Ectodermal cell (in vitro differentiated cells): ENCODE measurements at regions not wholly inside any gene's neighbourhood (a gene's known extent, or its start where the extent isn't known, plus 50 kb on each side); places are given as distances from the start of the nearest gene placed in this dataset.
"Not testable (repeated sequence)": the region's sequence is repeated elsewhere in the genome, so short reads cannot be mapped to it uniquely, and the experiment has no call there.

Experiments used
- H3K27ac ChIP-seq: 2 replicates; pipeline ENCODE4 v1.7.0; 2013; ENCODE audit warnings: mild to moderate bottlenecking, low read depth, low read length; ENCODE audit not compliant: insufficient read depth, poor library complexity, severe bottlenecking
- H3K27me3 ChIP-seq: 2 replicates; pipeline ENCODE4 v1.7.0; 2013; ENCODE audit warnings: mild to moderate bottlenecking, low read length; ENCODE audit not compliant: insufficient read depth, control insufficient read depth, poor library complexity, severe bottlenecking
- H3K36me3 ChIP-seq: one replicate; pipeline ENCODE4 v1.7.0; 2013; ENCODE audit warnings: low read length; ENCODE audit not compliant: control insufficient read depth, insufficient read depth
- H3K4me1 ChIP-seq: one replicate; pipeline ENCODE4 v1.7.0; 2013; ENCODE audit warnings: low read length; ENCODE audit not compliant: control insufficient read depth, insufficient read depth
- H3K4me3 ChIP-seq: 2 replicates; pipeline ENCODE4 v1.7.0; 2013; ENCODE audit warnings: low read depth, low read length, control low read depth; ENCODE audit not compliant: insufficient read depth
- H3K9me3 ChIP-seq: 2 replicates; pipeline ENCODE4 v1.7.0; 2013; ENCODE audit warnings: mild to moderate bottlenecking, low read length, moderate library complexity; ENCODE audit not compliant: control insufficient read depth
- WGBS, 2 experiments: methylation state at CpG; one replicate each; pipeline ENCODE4 v1.1.7; 2013; ENCODE audit warnings: missing lambda C conversion rate in 2 of 2; 5-methylcytosine and 5-hydroxymethylcytosine counted together

DNA sequence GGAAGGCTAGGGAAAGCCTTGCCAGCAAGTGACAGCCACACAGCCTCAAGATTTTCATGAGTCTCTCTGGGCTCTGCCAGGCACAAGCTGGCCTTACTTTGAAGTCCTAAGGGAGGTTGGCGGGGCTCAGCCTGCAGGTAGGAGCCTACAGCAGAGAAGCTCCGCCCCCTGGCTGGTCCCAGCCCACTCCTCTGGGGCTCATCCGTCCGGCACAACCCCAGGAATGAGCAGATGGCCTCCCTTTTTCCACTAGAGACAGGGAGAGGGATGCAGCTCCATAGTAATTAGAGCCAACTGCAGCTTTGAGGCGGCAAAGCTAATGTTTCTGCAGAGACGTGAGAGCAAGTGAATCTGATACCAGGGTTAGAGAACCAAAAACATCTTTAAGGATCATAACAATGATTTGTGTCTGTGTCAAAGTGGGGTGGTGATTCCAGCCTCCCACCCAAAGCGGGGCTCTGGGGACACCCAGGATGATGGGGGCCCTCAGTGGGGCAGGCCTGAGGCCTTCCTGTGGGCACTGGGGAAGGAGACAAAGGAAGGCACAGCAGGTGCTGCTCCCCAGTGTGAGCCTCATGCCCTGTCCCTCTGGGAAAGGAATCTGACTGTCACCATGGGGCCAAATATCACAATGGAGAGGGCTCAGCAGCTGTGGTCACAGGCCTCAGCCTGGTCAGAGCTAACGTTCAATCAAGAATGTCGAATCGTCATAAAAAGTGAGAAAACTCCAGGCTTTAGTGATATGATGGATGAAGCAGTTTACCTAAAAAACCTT is 61.5 kb downstream of the RBFOX3 start:
- H3K27me3 ChIP-seq = no peaks in the 10 kb centered on the region
- H3K36me3 ChIP-seq = no peaks in the 10 kb centered on the region
- H3K4me1 ChIP-seq = peaks cover 9% of the 10 kb centered on the region
- no peaks in the 10 kb centered on the region for H3K9me3 ChIP-seq
- peak overlapping the region; percentile 28 for H3K27ac ChIP-seq
- WGBS, 2 experiments = 38 to 44% methylated on average over 10 of the region's 10 CpGs
- no peak overlapping the region for H3K4me3 ChIP-seq

- no peaks in the 10 kb centered on the region for H3K9me3 ChIP-seq
- no peaks in the 10 kb centered on the region for H3K36me3 ChIP-seq
- no peaks in the 10 kb centered on the region for H3K27me3 ChIP-seq
- H3K27ac ChIP-seq = no peak overlapping the region
- no peak overlapping the region for H3K4me3 ChIP-seq
- peaks cover 9% of the 10 kb centered on the region for H3K4me1 ChIP-seq
- 94 to 96% methylated on average over 14 of the region's 14 CpGs for WGBS, 2 experiments
Measured at GRCh38 chr17:79548116-79548515, 62.7 kb downstream of the RBFOX3 start.

DNA sequence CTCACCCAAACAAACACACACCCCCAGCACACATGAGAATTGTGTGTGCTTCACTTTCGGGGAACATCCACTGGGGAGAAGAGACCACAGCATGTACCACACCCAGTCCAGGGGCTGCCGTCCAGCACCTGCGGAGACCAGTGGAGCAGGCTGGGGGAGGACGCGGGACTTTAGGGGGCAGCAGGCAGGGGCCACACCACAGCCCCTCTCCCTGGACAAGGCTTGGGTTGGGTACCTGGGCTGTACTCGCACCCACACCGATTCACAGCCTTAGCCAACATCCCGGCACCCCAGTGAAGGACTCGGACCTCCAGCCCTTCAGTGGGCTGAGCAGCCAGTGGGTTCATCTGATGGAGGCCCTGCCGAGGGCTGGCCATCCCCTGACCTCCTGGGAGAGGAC is 63.3 kb downstream of the RBFOX3 start:
- Histone ChIP-seq H3K4me3 (no peak overlapping the region), H3K4me1 (peaks cover 9% of the 10 kb centered on the region)
- WGBS, 2 experiments = 95 to 96% methylated on average over 10 of the region's 10 CpGs

DNA sequence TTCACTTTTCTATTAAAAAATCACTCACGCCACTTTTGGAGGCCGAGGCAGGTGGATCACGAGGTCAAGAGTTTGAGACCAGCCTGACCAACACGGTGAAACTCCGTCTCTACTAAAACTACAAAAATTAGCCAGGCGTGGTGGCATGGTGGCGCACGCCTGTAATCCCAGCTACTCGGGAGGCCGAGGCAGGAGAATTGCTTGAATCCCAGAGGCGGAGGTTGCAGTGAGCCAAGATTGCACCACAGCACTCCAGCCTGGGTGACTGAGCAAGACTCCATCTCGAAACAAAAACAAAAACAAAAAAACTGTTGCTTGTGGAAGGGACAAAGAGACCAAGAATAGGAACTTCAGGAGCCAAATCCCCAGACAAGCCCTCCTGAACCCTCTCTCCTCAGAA is 63.7 kb downstream of the RBFOX3 start:
- H3K36me3 ChIP-seq, H3K9me3 ChIP-seq, H3K27ac ChIP-seq, H3K4me1 ChIP-seq, H3K27me3 ChIP-seq, H3K4me3 ChIP-seq: not testable (repeated sequence)
- 93 to 96% methylated on average over 12 of the region's 12 CpGs for WGBS, 2 experiments

More for the DNA sequence above, 63.3 kb downstream of the RBFOX3 start:
- Histone ChIP-seq H3K27me3 (no peaks in the 10 kb centered on the region), H3K36me3 (no peaks in the 10 kb centered on the region), H3K9me3 (no peaks in the 10 kb centered on the region), H3K27ac (no peak overlapping the region)

GRCh38 chr17:79546386-79546785 is 64.5 kb downstream of the RBFOX3 start:
- Histone ChIP-seq H3K27ac (no peak overlapping the region), H3K27me3 (no peaks in the 10 kb centered on the region), H3K4me3 (no peak overlapping the region), H3K4me1 (peaks cover 9% of the 10 kb centered on the region), H3K36me3 (no peaks in the 10 kb centered on the region), H3K9me3 (no peaks in the 10 kb centered on the region)
- WGBS, 2 experiments = 90 to 93% methylated on average over 10 of the region's 10 CpGs

DNA sequence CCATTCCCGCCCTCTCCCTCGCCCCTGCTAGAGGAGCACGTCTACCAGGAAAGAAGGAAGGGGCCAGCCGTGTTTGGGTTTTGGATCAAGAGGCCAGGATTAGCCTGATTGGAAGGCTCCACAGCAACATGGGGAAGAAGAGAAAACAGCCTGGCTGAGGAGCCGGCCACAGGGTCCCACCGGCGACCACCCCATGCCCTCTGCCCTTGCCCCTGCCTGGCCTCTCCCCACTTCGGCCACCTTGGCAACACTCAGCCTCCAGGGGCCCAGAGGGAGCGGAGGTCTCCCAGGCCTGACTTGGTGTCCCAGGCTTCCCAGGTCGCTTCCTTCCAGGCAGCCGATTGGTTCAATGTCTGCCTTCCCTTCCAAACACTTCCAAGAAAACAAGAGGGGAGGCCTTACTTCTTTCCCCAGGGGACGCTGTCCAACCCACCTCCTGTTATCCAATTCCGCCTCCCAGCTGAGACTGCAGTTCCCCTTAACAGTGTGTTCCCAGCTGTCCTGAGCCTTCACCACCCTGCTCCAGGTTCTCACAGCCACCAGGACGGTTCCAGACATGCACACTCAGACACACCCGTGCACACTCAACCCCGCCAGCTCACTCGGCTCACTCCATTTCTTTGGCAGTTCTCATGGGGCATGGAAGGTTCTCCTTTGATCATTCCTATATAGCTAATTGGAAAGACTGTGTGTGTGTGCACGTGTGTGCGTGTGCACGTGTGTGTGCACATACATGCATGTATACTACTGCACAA is 65.4 kb downstream of the RBFOX3 start:
- Histone ChIP-seq H3K4me1 (peaks cover 9% of the 10 kb centered on the region), H3K36me3 (no peaks in the 10 kb centered on the region), H3K27me3 (no peaks in the 10 kb centered on the region), H3K9me3 (no peaks in the 10 kb centered on the region), H3K27ac (no peak overlapping the region), H3K4me3 (no peak overlapping the region)
- WGBS, 2 experiments = 92 to 93% methylated on average over 20 of the region's 20 CpGs

DNA sequence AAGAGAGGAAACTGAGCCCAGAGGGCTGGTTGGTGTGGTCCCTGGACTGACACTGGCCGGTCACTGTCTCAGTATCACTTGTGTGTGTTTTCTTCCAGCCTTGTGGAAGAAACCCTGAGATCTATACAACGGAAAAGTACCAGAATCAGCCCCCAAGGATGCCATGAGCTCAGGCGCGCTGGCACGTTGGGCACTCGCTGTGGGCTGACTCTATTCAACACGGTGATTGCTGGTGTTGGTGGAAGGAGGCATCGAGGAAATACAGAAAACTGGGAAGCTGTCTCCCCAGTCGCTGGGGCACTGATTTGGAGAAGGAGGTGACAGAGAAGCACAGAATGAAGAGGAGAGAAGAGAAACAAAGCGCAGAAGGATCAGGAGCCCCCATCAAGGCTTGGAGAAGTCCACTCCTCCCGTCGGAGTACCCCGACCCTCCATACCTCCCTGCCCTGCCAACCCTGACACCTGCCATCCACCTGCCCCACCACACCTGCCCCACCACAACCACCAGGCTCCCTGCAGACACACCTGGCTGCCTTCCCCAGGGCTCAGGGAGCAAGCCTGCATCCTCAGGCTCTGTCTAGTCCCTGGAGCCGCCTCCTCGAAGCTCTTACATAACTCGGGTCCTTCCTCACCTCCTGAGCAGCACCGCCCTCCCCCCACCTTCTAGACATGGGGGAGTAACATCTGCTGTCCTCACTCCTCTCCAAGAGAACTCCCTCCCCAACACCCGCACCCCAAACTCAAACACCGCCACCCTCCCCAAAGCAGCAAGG is 66.5 kb downstream of the RBFOX3 start:
- Histone ChIP-seq H3K4me1 (peaks cover 6% of the 10 kb centered on the region), H3K27me3 (no peaks in the 10 kb centered on the region), H3K36me3 (no peaks in the 10 kb centered on the region), H3K4me3 (no peak overlapping the region), H3K9me3 (no peaks in the 10 kb centered on the region), H3K27ac (no peak overlapping the region)
- 91 to 93% methylated on average over 19 of the region's 19 CpGs for whole genome bisulfite sequencing, 2 experiments

DNA sequence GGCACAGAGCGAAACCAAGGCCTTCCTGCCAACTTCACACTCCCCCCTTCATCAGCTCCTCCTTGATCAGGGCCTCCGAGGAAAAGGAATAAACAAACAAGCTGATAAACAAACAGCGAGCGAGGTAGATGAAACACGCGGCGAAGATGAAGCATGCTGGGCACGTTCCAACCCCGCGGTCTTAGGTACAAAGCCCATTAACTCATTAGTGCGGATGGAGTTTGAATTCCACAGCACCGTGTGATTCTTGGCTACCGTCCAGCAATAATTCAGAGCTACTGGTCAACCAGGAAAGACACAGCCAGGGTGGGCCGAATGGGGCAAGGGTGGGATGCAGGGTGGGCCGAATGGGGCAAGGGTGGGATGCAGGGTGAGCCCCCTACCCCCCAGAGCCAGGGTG is 67.3 kb downstream of the RBFOX3 start:
- Histone ChIP-seq H3K4me3 (no peak overlapping the region), H3K27ac (no peak overlapping the region), H3K4me1 (no peaks in the 10 kb centered on the region), H3K36me3 (no peaks in the 10 kb centered on the region), H3K27me3 (no peaks in the 10 kb centered on the region), H3K9me3 (no peaks in the 10 kb centered on the region)
- 93 to 94% methylated on average over 15 of the region's 15 CpGs for WGBS, 2 experiments

GRCh38 chr17:79542718-79543117 is 68.1 kb downstream of the RBFOX3 start:
- H3K9me3 ChIP-seq = no peaks in the 10 kb centered on the region
- no peak overlapping the region for H3K4me3 ChIP-seq
- H3K36me3 ChIP-seq = no peaks in the 10 kb centered on the region
- H3K4me1 ChIP-seq = no peaks in the 10 kb centered on the region
- H3K27me3 ChIP-seq = no peaks in the 10 kb centered on the region
- 93 to 96% methylated on average over 7 of the region's 8 CpGs for WGBS, 2 experiments
- no peak overlapping the region for H3K27ac ChIP-seq
